ENCODE measurements at regions not wholly inside any gene's neighbourhood (a gene's known extent, or its start where the extent isn't known, plus 50 kb on each side); places are given as distances from the start of the nearest gene placed in this dataset.

DNA sequence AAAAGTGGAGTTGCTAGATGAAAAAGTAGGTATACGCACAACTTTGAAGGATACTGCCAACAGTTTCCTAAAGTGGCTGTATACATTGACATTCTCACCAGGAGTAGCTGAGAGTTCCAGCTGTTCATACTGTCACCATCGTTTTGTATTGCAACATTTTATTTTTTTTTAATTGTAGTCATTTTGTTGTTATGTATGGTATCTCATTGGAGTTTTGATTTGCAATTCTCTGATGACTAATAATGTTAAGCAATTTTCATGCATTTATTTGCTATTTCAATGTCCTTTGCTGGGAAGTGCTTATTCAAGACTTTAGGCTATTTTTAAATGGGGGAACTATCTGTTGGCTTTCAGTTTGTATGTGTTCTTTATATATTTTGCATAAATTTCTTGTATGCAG is 185.1 kb upstream of the TGFBR2 start:
- TF ChIP-seq, protein P1, sequence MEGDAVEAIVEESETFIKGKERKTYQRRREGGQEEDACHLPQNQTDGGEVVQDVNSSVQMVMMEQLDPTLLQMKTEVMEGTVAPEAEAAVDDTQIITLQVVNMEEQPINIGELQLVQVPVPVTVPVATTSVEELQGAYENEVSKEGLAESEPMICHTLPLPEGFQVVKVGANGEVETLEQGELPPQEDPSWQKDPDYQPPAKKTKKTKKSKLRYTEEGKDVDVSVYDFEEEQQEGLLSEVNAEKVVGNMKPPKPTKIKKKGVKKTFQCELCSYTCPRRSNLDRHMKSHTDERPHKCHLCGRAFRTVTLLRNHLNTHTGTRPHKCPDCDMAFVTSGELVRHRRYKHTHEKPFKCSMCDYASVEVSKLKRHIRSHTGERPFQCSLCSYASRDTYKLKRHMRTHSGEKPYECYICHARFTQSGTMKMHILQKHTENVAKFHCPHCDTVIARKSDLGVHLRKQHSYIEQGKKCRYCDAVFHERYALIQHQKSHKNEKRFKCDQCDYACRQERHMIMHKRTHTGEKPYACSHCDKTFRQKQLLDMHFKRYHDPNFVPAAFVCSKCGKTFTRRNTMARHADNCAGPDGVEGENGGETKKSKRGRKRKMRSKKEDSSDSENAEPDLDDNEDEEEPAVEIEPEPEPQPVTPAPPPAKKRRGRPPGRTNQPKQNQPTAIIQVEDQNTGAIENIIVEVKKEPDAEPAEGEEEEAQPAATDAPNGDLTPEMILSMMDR (IDR thresholded peaks at IDR 0.05) = no peak
- no peak for TF ChIP-seq POLR2AphosphoS5 (IDR thresholded peaks at IDR 0.05; ENCODE audit: low read depth, low read length)
- no peak for TF ChIP-seq SIN3A (IDR thresholded peaks at IDR 0.05; ENCODE audit: borderline replicate concordance, insufficient read depth, low read depth, low read length)

Data from Panc1 (cell line).